GM23248 (cell line): ENCODE measurements at regions not wholly inside any gene's neighbourhood (a gene's known extent, or its start where the extent isn't known, plus 50 kb on each side); places are given as distances from the start of the nearest gene placed in this dataset.

Experiments
- DNase-seq: peaks from one replicate; pipeline ENCODE4 v3.0.0-alpha.2; 2015
- H2AFZ ChIP-seq: fragments of 200-600 bp; sonication (generic); 2 replicates; pipeline ENCODE4 v1.6.1; 2016; ENCODE audit warnings: antibody characterized with exemption
- H3F3A ChIP-seq: fragments of 200-600 bp; sonication (generic); 2 replicates; pipeline ENCODE4 v1.6.1; 2016; ENCODE audit warnings: mild to moderate bottlenecking, antibody characterized with exemption, mixed run types; ENCODE audit not compliant: insufficient read depth
- H3K27ac ChIP-seq: fragments of 200-600 bp; sonication (generic); 2 replicates; pipeline ENCODE4 v1.5.1; 2016; ENCODE audit warnings: mild to moderate bottlenecking
- H3K27me3 ChIP-seq: fragments of 200-600 bp; sonication (generic); replicated peaks from 2 replicates; pipeline ENCODE4 v1.6.1; 2016; ENCODE audit warnings: mild to moderate bottlenecking; ENCODE audit not compliant: insufficient read depth
- H3K36me3 ChIP-seq: fragments of 200-600 bp; sonication (generic); 2 replicates; pipeline ENCODE4 v1.6.1; 2016; ENCODE audit warnings: low read depth, mild to moderate bottlenecking
- H3K4me1 ChIP-seq: fragments of 200-600 bp; sonication (generic); 2 replicates; pipeline ENCODE4 v1.6.1; 2016; ENCODE audit warnings: mild to moderate bottlenecking; ENCODE audit not compliant: insufficient read depth
- H3K4me2 ChIP-seq: fragments of 200-600 bp; sonication (generic); one replicate; pipeline ENCODE4 v1.6.1; 2016; ENCODE audit warnings: mild to moderate bottlenecking; ENCODE audit not compliant: unreplicated experiment
- H3K4me3 ChIP-seq: fragments of 200-600 bp; sonication (generic); 2 replicates; pipeline ENCODE4 v1.5.1; 2016; ENCODE audit warnings: mild to moderate bottlenecking
- H3K79me2 ChIP-seq: fragments of 200-600 bp; sonication (generic); 2 replicates; pipeline ENCODE4 v1.6.1; 2016; ENCODE audit warnings: mild to moderate bottlenecking; ENCODE audit not compliant: insufficient read depth
- H3K9ac ChIP-seq: fragments of 200-600 bp; sonication (generic); 2 replicates; pipeline ENCODE4 v1.6.1; 2016; ENCODE audit warnings: mild to moderate bottlenecking
- H3K9me2 ChIP-seq: fragments of 200-600 bp; sonication (generic); 2 replicates; pipeline ENCODE4 v1.6.1; 2016; ENCODE audit warnings: mixed run types, mild to moderate bottlenecking, moderate library complexity; ENCODE audit not compliant: insufficient read depth
- H3K9me3 ChIP-seq: fragments of 200-600 bp; sonication (generic); one replicate; pipeline ENCODE4 v1.6.1; 2017; ENCODE audit warnings: low read depth
- H4K20me1 ChIP-seq: fragments of 200-600 bp; sonication (generic); 2 replicates; pipeline ENCODE4 v1.6.0; 2016; ENCODE audit not compliant: insufficient read depth
- EZH2 ChIP-seq: fragments of 200-600 bp; sonication (generic); IDR thresholded peaks from 2 replicates; pipeline ENCODE4 v1.6.1; 2018; ENCODE audit warnings: antibody characterized with exemption, mild to moderate bottlenecking; ENCODE audit not compliant: insufficient read depth, poor library complexity, severe bottlenecking
- EZH2phosphoT487 ChIP-seq: fragments of 200-600 bp; sonication (generic); IDR thresholded peaks from 2 replicates; pipeline ENCODE4 v1.6.1; 2018; ENCODE audit warnings: antibody characterized with exemption, moderate library complexity, mild to moderate bottlenecking, low read depth; ENCODE audit not compliant: insufficient read depth
- whole genome bisulfite sequencing, 2 experiments: methylation state at CpG; one replicate each; pipeline ENCODE4 v1.1.6; 2015 to 2017; ENCODE audit warnings: low lambda C conversion rate in 2 of 2, low coverage in 1 of 2; ENCODE audit errors: missing lambda C conversion rate in 2 of 2; 5-methylcytosine and 5-hydroxymethylcytosine counted together
- in situ Hi-C: fragments of 300-500 bp; cut with MboI; formaldehyde crosslinking; loops from 2 replicates; pipeline ENCODE4 v1.15.0; 2020

DNA sequence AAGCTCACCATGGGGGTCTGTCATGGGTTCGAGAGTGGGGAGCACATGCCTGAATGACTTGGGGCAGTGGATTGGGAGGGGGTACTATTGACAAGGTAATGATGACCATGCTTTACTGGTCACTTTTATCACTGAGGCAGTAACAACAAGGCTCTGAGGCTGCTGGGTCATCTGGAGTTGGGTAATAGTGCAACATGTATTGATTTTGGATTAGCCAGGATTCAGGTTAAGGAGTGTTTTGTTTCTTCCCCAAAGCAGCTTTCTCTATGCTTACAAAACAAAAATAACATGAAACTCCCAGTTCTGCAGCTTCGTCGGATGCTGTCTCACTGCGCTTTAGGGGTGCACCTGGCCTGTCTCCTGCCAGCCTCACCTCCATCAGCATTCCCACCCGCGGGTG lies 155.3 kb downstream of the GADD45G start:
- no peaks in the 10 kb centered on the region for H3K36me3 ChIP-seq
- no peaks in the 10 kb centered on the region for H3K9me3 ChIP-seq
- in situ Hi-C loops = no loop called here
- WGBS, 2 experiments = 74 to 78% methylated on average over 6 of the region's 6 CpGs
- H3K4me3 ChIP-seq = no peak overlapping the region
- H3K9ac ChIP-seq = no peak overlapping the region
- DNase-seq = no peak
- H3F3A ChIP-seq = no peaks in the 10 kb centered on the region
- H3K27me3 ChIP-seq = no peaks in the 10 kb centered on the region
- no peak overlapping the region for H2AFZ ChIP-seq
- TF ChIP-seq EZH2phosphoT487 (no peak), EZH2 (no peak)
- no peak overlapping the region for H3K27ac ChIP-seq
- no peak overlapping the region for H3K4me2 ChIP-seq
- no peaks in the 10 kb centered on the region for H3K79me2 ChIP-seq
- no peaks in the 10 kb centered on the region for H3K4me1 ChIP-seq
- no peaks in the 10 kb centered on the region for H4K20me1 ChIP-seq
- no peaks in the 10 kb centered on the region for H3K9me2 ChIP-seq

- 54 to 69% methylated on average over 5 of the region's 5 CpGs for WGBS, 2 experiments
- Histone ChIP-seq H3K4me2 (no peak overlapping the region), H2AFZ (no peak overlapping the region), H3F3A (no peaks in the 10 kb centered on the region), H3K27me3 (no peaks in the 10 kb centered on the region), H3K9me3 (no peaks in the 10 kb centered on the region), H4K20me1 (no peaks in the 10 kb centered on the region), H3K36me3 (no peaks in the 10 kb centered on the region), H3K79me2 (no peaks in the 10 kb centered on the region), H3K4me1 (no peaks in the 10 kb centered on the region), H3K9ac (no peak overlapping the region), H3K27ac (no peak overlapping the region), H3K4me3 (no peak overlapping the region), H3K9me2 (no peaks in the 10 kb centered on the region)
- no peak for TF ChIP-seq EZH2
- TF ChIP-seq EZH2phosphoT487 = no peak
- no peak for DNase-seq
- in situ Hi-C loops = no loop called here
Measured at GRCh38 chr9:89764217-89764616, 159.4 kb downstream of the GADD45G start.

DNA sequence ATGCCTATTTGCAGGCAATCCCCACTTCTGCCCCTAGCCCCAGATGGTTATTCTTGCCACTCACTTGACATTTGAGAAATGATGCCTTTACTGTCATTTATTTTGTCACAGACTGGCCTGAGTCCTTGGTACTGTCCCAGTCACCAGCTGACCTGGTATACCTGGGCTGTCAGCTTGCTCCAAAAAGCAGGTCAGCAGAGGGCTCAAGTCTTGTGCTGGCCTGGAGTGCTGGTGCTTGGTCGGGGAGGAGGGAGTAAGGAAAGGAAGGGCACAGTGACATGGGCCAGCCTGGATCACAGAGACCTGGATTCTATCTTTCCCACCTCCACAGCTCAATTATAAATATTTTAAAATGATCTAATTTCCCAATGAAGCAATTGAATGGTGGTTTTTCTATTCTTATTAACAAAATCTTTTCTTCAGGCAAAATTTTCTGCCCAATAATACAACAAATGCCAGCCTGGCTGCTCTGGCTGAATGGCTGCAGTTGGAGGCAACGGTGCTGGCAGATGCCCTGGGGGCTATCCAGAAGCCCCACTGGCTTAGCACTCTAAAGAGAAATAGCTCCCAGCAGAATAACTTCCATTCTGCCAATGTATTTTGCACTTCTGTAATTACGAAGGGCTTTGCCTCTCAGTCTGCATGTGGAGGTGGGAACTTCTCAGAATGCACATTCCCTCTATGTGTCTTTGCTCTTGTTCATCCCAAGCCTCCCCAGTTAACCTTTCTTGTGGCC lies 160.6 kb downstream of the GADD45G start:
- Histone ChIP-seq H3K9ac (no peak overlapping the region), H4K20me1 (no peaks in the 10 kb centered on the region), H3K9me3 (no peaks in the 10 kb centered on the region), H3K4me3 (no peak overlapping the region), H3K27me3 (no peaks in the 10 kb centered on the region), H3K36me3 (no peaks in the 10 kb centered on the region), H3K4me2 (no peak overlapping the region), H2AFZ (no peak overlapping the region), H3K9me2 (no peaks in the 10 kb centered on the region), H3F3A (no peaks in the 10 kb centered on the region), H3K4me1 (no peaks in the 10 kb centered on the region), H3K27ac (no peak overlapping the region), H3K79me2 (no peaks in the 10 kb centered on the region)
- TF ChIP-seq EZH2 (no peak), EZH2phosphoT487 (no peak)
- no peak for DNase-seq
- in situ Hi-C loops = no loop called here
- 36 to 40% methylated on average over 3 of the region's 3 CpGs for WGBS, 2 experiments

GRCh38 chr9:89766991-89767390 lies 162.2 kb downstream of the GADD45G start:
- TF ChIP-seq EZH2phosphoT487 = no peak
- TF ChIP-seq EZH2 = no peak
- H3K79me2 ChIP-seq = no peaks in the 10 kb centered on the region
- in situ Hi-C loops = no loop called here
- H3K4me3 ChIP-seq = no peak overlapping the region
- H3K27me3 ChIP-seq = no peaks in the 10 kb centered on the region
- no peaks in the 10 kb centered on the region for H3K9me2 ChIP-seq
- no peaks in the 10 kb centered on the region for H4K20me1 ChIP-seq
- H3K4me1 ChIP-seq = no peaks in the 10 kb centered on the region
- DNase-seq = no peak
- no peaks in the 10 kb centered on the region for H3K36me3 ChIP-seq
- no peaks in the 10 kb centered on the region for H3K9me3 ChIP-seq
- H3K9ac ChIP-seq = no peak overlapping the region
- H3F3A ChIP-seq = no peaks in the 10 kb centered on the region
- H3K4me2 ChIP-seq = no peak overlapping the region
- no peak overlapping the region for H3K27ac ChIP-seq
- no peak overlapping the region for H2AFZ ChIP-seq

- no peak overlapping the region for H3K27ac ChIP-seq
- no peak overlapping the region for H3K4me2 ChIP-seq
- H3F3A ChIP-seq = no peaks in the 10 kb centered on the region
- no peaks in the 10 kb centered on the region for H3K4me1 ChIP-seq
- H3K36me3 ChIP-seq = no peaks in the 10 kb centered on the region
- H3K9me2 ChIP-seq = no peaks in the 10 kb centered on the region
- no peak for DNase-seq
- no peaks in the 10 kb centered on the region for H3K27me3 ChIP-seq
- TF ChIP-seq EZH2phosphoT487 (no peak), EZH2 (no peak)
- no peaks in the 10 kb centered on the region for H3K79me2 ChIP-seq
- H3K9me3 ChIP-seq = no peaks in the 10 kb centered on the region
- in situ Hi-C loops = no loop called here
- no peaks in the 10 kb centered on the region for H4K20me1 ChIP-seq
- WGBS, 2 experiments = 35 to 41% methylated on average over 4 of the region's 4 CpGs
- no peak overlapping the region for H2AFZ ChIP-seq
- no peak overlapping the region for H3K4me3 ChIP-seq
- no peak overlapping the region for H3K9ac ChIP-seq
Measured at GRCh38 chr9:89768051-89768450, 163.2 kb downstream of the GADD45G start.
